ENCODE measurements at regions not wholly inside any gene's neighbourhood (a gene's known extent, or its start where the extent isn't known, plus 50 kb on each side); places are given as distances from the start of the nearest gene placed in this dataset.

- no peak overlapping the region for H2AFZ ChIP-seq (ENCODE audit: insufficient read depth, low read length, poor library complexity)
- no peak overlapping the region for H3K4me2 ChIP-seq (ENCODE audit: low read length)
- no peak overlapping the region for H3K18ac ChIP-seq (ENCODE audit: low read length)
- no peak overlapping the region for H2BK12ac ChIP-seq (ENCODE audit: low read length)
- H3K79me2 ChIP-seq (ENCODE audit: control insufficient read depth, insufficient read depth, low read length, poor library complexity): no peaks in the 10 kb centered on the region
- no peak overlapping the region for H3K14ac ChIP-seq (ENCODE audit: low read length)
- no peaks in the 10 kb centered on the region for H3K36me3 ChIP-seq (ENCODE audit: control insufficient read depth in 1 of 2, insufficient read depth in 2 of 2, low read length in 2 of 2)
- no peak overlapping the region for H4K91ac ChIP-seq (ENCODE audit: low read depth, low read length)
- H3K9ac ChIP-seq (ENCODE audit: low read length): no peak overlapping the region
- H3K79me1 ChIP-seq (ENCODE audit: low read length): no peaks in the 10 kb centered on the region
- no peak for DNase-seq
- H4K8ac ChIP-seq (ENCODE audit: low read depth, low read length): no peak overlapping the region
- H3K4me3 ChIP-seq (ENCODE audit: low read depth, low read length): no peak overlapping the region
- H2BK5ac ChIP-seq (ENCODE audit: low read depth, low read length, poor library complexity): no peak overlapping the region
- no peak overlapping the region for H3K23ac ChIP-seq (ENCODE audit: low read length)
- H3K27me3 ChIP-seq (ENCODE audit: insufficient read depth, low read length): no peaks in the 10 kb centered on the region
- no peak overlapping the region for H4K12ac ChIP-seq (ENCODE audit: low read depth, low read length)
- no CpG with 5 or more reads among the region's 9 CpGs for WGBS (ENCODE audit: extremely low coverage, insufficient coverage, insufficient read length)
- H3K27ac ChIP-seq (ENCODE audit: low read depth, low read length): no peak overlapping the region
- H3K4me1 ChIP-seq (ENCODE audit: control insufficient read depth in 1 of 2, insufficient read depth in 2 of 2, low read length in 2 of 2): no peaks in the 10 kb centered on the region
- H2BK120ac ChIP-seq (ENCODE audit: insufficient read depth, low read length, poor library complexity): no peak overlapping the region
- no peaks in the 10 kb centered on the region for H3K9me3 ChIP-seq (ENCODE audit: insufficient read depth, low read depth, low read length)
- H3K4ac ChIP-seq (ENCODE audit: low read depth, low read length): no peak overlapping the region
- no peak overlapping the region for H2AK5ac ChIP-seq (ENCODE audit: low read length)
Measured at GRCh38 chr10:10605551-10606081, 412.1 kb upstream of the CELF2 start.

- Histone ChIP-seq H2AFZ (ENCODE audit: insufficient read depth, low read length, poor library complexity) (no peak overlapping the region), H3K36me3 (ENCODE audit: control insufficient read depth in 1 of 2, insufficient read depth in 2 of 2, low read length in 2 of 2) (no peaks in the 10 kb centered on the region), H4K91ac (ENCODE audit: low read depth, low read length) (no peak overlapping the region), H4K8ac (ENCODE audit: low read depth, low read length) (no peak overlapping the region), H3K4ac (ENCODE audit: low read depth, low read length) (no peak overlapping the region), H3K4me3 (ENCODE audit: low read depth, low read length) (no peak overlapping the region), H2BK12ac (ENCODE audit: low read length) (no peak overlapping the region), H2BK5ac (ENCODE audit: low read depth, low read length, poor library complexity) (no peak overlapping the region), H2BK120ac (ENCODE audit: insufficient read depth, low read length, poor library complexity) (no peak overlapping the region), H3K79me2 (ENCODE audit: control insufficient read depth, insufficient read depth, low read length, poor library complexity) (no peaks in the 10 kb centered on the region), H3K9me3 (ENCODE audit: insufficient read depth, low read depth, low read length) (no peaks in the 10 kb centered on the region), H2AK5ac (ENCODE audit: low read length) (no peak overlapping the region), H4K12ac (ENCODE audit: low read depth, low read length) (no peak overlapping the region), H3K4me1 (ENCODE audit: control insufficient read depth in 1 of 2, insufficient read depth in 2 of 2, low read length in 2 of 2) (no peaks in the 10 kb centered on the region), H3K27me3 (ENCODE audit: insufficient read depth, low read length) (no peaks in the 10 kb centered on the region), H3K14ac (ENCODE audit: low read length) (no peak overlapping the region), H3K18ac (ENCODE audit: low read length) (no peak overlapping the region), H3K79me1 (ENCODE audit: low read length) (no peaks in the 10 kb centered on the region), H3K9ac (ENCODE audit: low read length) (no peak overlapping the region), H3K27ac (ENCODE audit: low read depth, low read length) (no peak overlapping the region), H3K23ac (ENCODE audit: low read length) (no peak overlapping the region), H3K4me2 (ENCODE audit: low read length) (no peak overlapping the region)
- no peak for DNase-seq
- no CpG with 5 or more reads among the region's 8 CpGs for WGBS (ENCODE audit: extremely low coverage, insufficient coverage, insufficient read length)
Measured at GRCh38 chr10:10609379-10609955, 408.2 kb upstream of the CELF2 start.

GRCh38 chr10:10610171-10610570 is 407.5 kb upstream of the CELF2 start:
- H2AK5ac ChIP-seq (ENCODE audit: low read length): no peak overlapping the region
- no peak overlapping the region for H3K4ac ChIP-seq (ENCODE audit: low read depth, low read length)
- H4K12ac ChIP-seq (ENCODE audit: low read depth, low read length): no peak overlapping the region
- H2BK12ac ChIP-seq (ENCODE audit: low read length): no peak overlapping the region
- no peaks in the 10 kb centered on the region for H3K27me3 ChIP-seq (ENCODE audit: insufficient read depth, low read length)
- no peak overlapping the region for H2AFZ ChIP-seq (ENCODE audit: insufficient read depth, low read length, poor library complexity)
- no peak overlapping the region for H3K9ac ChIP-seq (ENCODE audit: low read length)
- no peaks in the 10 kb centered on the region for H3K9me3 ChIP-seq (ENCODE audit: insufficient read depth, low read depth, low read length)
- no peaks in the 10 kb centered on the region for H3K4me1 ChIP-seq (ENCODE audit: control insufficient read depth in 1 of 2, insufficient read depth in 2 of 2, low read length in 2 of 2)
- no peak overlapping the region for H2BK120ac ChIP-seq (ENCODE audit: insufficient read depth, low read length, poor library complexity)
- H3K18ac ChIP-seq (ENCODE audit: low read length): no peak overlapping the region
- 100% methylated on average over 1 of the region's 1 CpG for WGBS (ENCODE audit: extremely low coverage, insufficient coverage, insufficient read length)
- no peak overlapping the region for H3K27ac ChIP-seq (ENCODE audit: low read depth, low read length)
- no peak overlapping the region for H3K14ac ChIP-seq (ENCODE audit: low read length)
- no peaks in the 10 kb centered on the region for H3K79me2 ChIP-seq (ENCODE audit: control insufficient read depth, insufficient read depth, low read length, poor library complexity)
- no peak overlapping the region for H2BK5ac ChIP-seq (ENCODE audit: low read depth, low read length, poor library complexity)
- no peaks in the 10 kb centered on the region for H3K36me3 ChIP-seq (ENCODE audit: control insufficient read depth in 1 of 2, insufficient read depth in 2 of 2, low read length in 2 of 2)
- no peak overlapping the region for H3K23ac ChIP-seq (ENCODE audit: low read length)
- DNase-seq: no peak
- H4K8ac ChIP-seq (ENCODE audit: low read depth, low read length): no peak overlapping the region
- no peak overlapping the region for H4K91ac ChIP-seq (ENCODE audit: low read depth, low read length)
- no peak overlapping the region for H3K4me3 ChIP-seq (ENCODE audit: low read depth, low read length)
- no peaks in the 10 kb centered on the region for H3K79me1 ChIP-seq (ENCODE audit: low read length)
- H3K4me2 ChIP-seq (ENCODE audit: low read length): no peak overlapping the region

- Histone ChIP-seq H3K79me2 (ENCODE audit: control insufficient read depth, insufficient read depth, low read length, poor library complexity) (no peaks in the 10 kb centered on the region), H3K79me1 (ENCODE audit: low read length) (no peaks in the 10 kb centered on the region), H4K8ac (ENCODE audit: low read depth, low read length) (no peak overlapping the region), H2AFZ (ENCODE audit: insufficient read depth, low read length, poor library complexity) (no peak overlapping the region), H3K27me3 (ENCODE audit: insufficient read depth, low read length) (no peaks in the 10 kb centered on the region), H3K9ac (ENCODE audit: low read length) (no peak overlapping the region), H2AK5ac (ENCODE audit: low read length) (no peak overlapping the region), H3K14ac (ENCODE audit: low read length) (no peak overlapping the region), H3K4me2 (ENCODE audit: low read length) (no peak overlapping the region), H3K23ac (ENCODE audit: low read length) (no peak overlapping the region), H2BK5ac (ENCODE audit: low read depth, low read length, poor library complexity) (no peak overlapping the region), H3K36me3 (ENCODE audit: control insufficient read depth in 1 of 2, insufficient read depth in 2 of 2, low read length in 2 of 2) (no peaks in the 10 kb centered on the region), H3K18ac (ENCODE audit: low read length) (no peak overlapping the region), H3K27ac (ENCODE audit: low read depth, low read length) (no peak overlapping the region), H3K9me3 (ENCODE audit: insufficient read depth, low read depth, low read length) (no peaks in the 10 kb centered on the region), H3K4me1 (ENCODE audit: control insufficient read depth in 1 of 2, insufficient read depth in 2 of 2, low read length in 2 of 2) (no peaks in the 10 kb centered on the region), H2BK120ac (ENCODE audit: insufficient read depth, low read length, poor library complexity) (no peak overlapping the region), H4K91ac (ENCODE audit: low read depth, low read length) (no peak overlapping the region), H3K4ac (ENCODE audit: low read depth, low read length) (no peak overlapping the region), H2BK12ac (ENCODE audit: low read length) (no peak overlapping the region), H3K4me3 (ENCODE audit: low read depth, low read length) (no peak overlapping the region), H4K12ac (ENCODE audit: low read depth, low read length) (no peak overlapping the region)
- no peak for DNase-seq
- no CpG with 5 or more reads among the region's 3 CpGs for WGBS (ENCODE audit: extremely low coverage, insufficient coverage, insufficient read length)
Measured at GRCh38 chr10:10612151-10612550, 405.5 kb upstream of the CELF2 start.
